Middle frontal gyrus (tissue), 1 donor: ENCODE measurements at regions not wholly inside any gene's neighbourhood (a gene's known extent, or its start where the extent isn't known, plus 50 kb on each side); places are given as distances from the start of the nearest gene placed in this dataset.
"Not testable (repeated sequence)": the region's sequence is repeated elsewhere in the genome, so short reads cannot be mapped to it uniquely, and the experiment has no call there.

Source experiments
- DNase-seq: peaks from one replicate; pipeline ENCODE4 v3.0.0-alpha.2; 2015; ENCODE audit warnings: low spot score; ENCODE audit errors: extremely low spot score

DNA sequence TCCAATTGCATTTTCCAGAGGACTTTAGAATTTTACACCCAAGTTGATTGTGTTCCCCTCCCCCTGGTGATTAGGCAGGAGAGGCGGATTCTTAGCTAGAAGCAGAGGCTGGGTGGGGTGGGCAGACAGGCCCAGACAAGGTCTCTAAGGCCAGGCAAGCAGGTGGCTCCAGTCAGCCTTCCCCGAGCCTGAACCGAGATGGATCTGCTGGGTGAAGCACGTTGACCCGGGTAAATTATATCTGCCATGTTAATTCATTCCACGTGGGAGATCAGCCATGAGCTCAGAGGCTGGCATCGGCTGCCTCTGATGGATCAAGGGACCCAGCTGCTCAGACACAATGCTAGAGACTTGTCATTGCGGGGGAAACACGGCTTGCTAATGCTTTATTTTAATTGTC is 159.5 kb upstream of the MAFB start:
- no peak for DNase-seq

DNA sequence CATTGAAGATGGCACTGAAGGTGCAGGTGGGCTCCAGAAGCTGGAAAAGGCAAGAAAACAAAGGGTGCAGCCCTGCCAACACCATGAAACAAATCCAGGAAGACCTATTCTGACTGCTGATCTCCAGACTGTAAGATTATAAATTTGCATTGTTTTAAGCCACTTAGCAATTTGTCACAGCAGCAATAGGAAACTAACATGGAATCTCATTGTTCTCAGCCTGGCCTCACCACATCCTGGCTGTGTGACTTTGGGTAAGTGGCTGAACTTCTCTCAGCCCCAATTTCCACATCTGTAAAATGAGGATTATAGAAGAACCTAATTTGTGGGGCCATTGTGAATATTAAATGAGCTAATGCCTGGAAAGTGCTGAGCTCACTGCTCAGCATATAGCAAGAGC is 160.4 kb upstream of the MAFB start:
- DNase-seq, result no peak

DNA sequence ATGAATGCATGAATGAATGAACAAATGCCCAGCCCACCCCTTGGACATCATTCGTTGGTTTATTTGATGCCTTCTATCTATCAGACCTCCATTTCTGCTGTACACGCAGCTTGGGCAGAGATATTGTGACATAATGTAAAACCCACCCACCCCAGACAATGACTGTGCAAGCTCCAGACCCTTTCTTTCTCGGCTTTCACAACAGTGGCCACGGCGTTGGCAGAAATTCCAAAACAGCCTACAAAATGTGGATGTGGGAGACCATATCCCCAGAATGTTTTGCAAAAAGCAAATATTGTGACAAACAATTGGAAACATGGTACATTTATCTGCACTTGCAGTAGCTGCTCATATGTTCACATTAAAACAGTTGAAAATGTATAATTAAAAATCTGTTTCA is 162.0 kb upstream of the MAFB start:
- DNase-seq, result no peak

DNA sequence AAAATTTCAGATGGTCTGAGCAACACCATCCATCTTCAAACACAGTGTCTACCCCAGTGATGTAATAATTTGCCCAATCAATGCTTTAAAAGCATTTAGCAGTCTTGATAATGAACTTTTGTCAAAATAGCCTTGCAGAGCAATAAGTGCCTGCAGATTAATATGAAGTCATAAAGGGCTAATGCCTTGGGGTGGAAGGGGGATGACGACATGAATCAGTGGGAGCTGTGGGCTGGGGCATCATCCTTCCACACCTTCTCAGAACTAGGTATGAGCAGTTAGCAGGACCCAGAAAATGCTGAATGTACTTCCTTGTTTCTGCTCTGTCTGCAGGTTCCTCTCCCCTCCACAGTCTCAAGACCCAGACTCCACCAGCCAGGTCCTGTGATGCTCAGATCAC is 166.2 kb upstream of the MAFB start:
- DNase-seq, result no peak

DNA sequence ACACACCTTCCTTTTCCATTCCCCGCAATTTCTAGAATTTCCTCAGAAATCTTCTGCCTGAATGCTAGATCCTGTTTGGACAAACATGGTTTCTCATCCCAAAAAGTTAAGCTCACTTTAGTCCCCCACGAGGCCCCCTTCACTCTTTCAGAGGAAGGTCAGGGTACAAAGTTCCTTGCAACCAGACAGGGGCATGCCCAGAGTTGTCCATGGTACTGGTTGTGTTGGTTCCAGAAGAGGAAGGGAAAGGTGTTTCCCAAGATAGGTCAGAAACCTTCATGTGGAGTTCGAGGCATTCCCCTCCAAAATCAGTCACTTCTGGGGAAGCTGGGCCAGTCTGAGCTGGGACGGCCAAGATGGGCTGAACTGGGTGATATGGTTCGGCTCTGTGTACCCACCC is 167.6 kb upstream of the MAFB start:
- DNase-seq, result no peak

DNA sequence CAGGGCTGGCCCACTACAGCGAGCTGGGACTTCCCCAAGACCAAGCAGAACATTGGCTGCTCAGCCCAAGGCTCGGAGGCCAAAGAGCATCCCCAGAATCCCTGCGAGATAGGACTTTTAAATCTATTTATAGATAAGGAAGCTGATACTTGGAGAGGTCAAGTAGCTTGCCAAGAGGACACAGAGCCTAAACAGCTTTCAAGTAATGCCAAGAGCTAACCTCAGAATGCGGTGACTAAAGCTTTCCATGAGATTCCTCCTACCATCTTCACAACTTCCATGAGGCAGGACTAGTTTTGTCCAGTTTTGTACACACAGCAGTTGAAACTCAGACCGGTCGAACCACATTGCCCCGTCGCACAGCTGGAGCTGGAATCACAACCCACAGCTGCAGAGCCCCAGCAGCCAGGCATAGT is 168.1 kb upstream of the TOP1 start:
- DNase-seq, result no peak

DNA sequence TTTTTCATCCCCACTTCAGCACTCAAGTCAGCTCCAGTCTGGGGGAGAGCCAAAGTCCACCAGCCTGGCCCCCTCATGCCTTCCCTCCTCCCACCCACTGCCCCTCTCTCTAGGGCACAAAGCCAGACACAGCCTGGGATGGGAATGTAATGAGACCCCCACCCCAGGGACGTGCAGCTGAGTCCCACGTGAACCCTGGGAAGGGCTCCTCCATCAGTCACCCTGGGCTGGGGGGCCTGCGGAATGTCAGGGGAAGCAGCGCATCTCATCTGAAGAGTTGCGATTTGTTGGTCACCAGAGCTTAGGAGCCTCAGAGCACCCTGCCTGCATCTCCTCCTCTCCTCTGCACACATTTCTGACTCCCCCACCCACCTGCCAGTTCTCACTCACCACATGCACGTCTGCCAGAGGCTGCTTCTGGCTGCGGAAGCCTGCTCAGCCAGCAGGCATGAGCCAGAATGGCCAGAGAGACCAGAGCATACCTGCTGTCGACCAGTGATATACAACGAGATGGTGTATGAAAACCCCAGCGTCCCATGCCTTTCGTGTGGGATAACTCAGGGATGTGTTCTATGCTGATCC is 167.1 kb upstream of the TOP1 start:
- no peak for DNase-seq

DNA sequence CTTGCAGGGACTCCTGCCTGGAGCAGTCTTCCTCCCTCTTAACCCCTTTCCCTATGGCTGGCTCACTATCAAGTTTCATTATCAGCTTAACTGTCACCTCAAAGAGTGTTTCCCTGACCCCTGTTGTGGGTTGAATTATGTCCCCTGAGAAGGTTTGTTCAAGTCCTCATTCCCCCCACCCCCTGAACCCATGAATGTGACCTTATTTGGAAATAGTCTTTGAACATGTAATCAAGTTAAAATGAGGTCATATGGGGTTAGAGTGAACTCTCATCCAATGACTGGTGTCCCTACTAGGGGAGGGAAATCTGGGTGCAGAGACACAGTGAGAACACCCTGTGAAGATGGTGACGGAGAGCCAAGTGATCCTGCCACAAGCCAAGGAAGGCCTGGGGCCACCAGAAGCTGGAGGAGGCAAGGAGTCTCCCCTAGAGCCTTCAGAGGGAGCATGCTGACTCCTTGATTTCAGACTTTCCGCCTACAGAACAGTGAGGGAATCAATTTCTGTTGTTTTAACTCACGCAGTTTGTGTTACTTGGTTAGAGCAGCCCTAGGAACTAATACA is 165.2 kb upstream of the TOP1 start:
- DNase-seq, result no peak

DNA sequence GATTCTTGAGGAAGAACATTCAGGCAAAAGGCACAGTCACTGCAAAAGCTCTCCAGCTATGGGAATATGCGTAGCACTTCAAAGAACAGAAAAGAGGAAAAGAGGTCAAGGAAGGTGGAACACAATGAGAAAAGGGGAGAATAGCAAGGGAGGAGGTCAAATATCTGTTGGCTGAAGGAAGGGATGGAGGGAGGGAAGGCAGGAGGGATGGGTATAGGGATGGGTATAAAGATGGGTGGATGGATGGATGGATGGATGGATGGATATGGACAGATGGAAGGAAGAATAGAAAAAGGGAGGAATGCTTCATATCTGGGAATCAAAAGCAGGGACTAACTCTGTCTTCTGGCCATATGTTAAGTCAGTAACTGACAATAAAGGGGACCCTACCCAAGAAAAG is 164.2 kb upstream of the TOP1 start:
- no peak for DNase-seq

DNA sequence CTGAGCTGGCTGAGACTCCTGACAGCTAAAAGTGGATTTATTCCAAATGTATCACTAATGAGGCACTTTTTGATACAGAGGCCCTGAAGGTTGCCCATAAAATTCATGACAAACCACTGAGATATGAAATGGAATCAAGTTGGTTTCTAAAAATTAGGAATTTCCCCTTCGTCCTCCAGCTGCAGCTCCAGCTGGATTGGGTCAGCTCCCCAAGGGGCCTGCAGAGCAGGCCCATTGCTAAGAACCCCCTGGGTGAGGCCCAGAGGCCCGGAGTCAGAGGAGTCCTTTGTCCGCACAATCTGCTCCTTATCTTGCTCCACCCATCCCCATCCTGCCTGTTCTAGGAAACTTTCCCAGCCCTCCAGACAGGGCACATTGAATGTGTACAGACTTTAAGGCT is 163.5 kb upstream of the TOP1 start:
- no peak for DNase-seq

DNA sequence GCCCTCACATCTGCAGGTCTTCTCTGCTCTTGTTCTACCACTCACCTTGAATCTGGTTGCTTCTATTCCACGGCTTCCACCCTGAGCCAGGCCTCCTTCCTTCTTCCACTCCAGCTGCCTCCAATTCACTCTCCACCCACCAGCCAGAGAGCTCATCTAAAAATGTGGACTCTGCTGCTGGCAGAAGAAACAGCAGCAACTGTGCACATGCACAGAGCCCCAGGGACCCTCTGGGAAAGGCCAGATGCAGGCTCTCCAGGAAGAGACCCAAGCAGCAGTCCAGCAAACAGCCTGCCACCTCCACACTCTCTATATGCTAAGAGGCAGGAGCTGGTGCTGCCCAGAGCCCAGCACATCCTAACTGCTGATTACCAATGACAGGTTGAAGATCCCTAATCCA is 162.6 kb upstream of the TOP1 start:
- DNase-seq, result no peak

DNA sequence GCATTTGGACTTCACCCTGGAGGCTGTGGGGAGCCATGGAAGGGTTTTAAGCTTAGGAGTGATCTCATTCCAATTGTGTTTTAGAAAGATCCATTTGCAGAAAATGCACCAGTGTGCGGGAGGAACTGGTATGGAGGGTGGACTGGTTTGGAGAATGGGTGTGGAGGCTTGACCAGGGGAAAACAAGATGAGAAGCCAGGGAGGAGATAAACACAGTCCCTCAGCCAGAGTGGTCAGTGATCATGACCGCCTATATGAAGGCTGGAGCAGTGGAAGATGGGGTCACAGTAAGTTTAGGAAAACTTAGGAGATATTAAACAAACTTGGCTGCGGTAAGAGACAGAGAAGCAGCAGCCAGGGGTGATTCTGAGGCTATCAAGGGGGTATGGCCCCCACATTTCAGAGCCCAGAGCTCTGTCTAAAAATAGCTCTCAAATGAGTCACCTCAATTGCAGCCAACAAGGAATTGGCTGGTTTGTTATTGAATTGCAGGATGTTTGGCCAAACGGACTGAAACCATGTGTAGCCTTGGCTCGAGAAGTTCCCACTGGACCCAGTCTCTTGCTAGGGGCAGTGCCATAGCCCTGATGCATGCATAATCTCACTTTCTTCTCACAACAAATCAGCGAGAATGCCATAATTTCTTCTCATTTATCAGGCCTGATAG is 159.9 kb upstream of the TOP1 start:
- DNase-seq, result peak; percentile 49

DNA sequence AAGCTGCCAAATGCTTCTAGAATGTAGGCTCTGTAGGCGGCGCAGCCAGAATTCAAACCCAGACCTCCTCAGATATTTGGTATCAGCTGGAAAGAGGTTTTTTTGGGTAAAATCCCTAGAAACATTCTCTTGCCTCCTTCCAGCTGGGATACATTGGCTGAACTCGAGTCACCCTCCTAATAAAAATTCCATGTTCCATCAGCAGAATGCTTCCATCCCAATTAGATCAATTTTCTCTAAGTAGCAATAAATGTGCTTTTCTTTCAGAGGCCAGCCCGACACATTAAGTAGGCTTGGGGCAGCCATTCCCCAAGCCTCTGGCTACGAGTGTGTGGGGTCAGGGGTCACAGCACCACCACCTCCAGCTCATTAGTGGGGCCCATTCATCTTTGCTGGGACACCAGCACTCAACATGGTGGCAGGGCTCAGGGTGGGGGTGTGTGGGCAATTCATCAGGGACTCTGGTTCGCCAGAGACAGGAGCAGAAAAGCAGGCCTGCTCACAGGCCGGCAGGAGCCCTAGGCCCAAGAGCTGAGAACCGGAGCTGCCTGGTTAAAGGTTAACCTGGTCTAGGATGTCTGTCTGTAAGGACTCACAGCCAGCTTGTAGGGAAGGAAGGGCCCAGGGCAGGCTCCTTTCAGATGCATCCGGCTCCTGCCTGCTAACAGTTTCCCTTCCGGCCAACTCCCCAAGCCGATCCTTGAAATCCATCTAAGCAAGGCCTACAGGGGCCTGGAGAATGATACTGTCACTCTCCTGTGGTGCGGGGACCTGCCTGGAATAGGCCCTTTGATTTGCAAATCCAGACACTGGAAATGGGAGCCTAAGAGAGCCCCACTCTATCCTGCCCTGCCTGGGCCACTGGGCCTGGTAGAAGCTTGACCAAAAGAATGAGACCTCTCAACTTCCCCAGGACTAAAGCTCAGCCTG is 159.1 kb upstream of the TOP1 start:
- DNase-seq, result no peak

DNA sequence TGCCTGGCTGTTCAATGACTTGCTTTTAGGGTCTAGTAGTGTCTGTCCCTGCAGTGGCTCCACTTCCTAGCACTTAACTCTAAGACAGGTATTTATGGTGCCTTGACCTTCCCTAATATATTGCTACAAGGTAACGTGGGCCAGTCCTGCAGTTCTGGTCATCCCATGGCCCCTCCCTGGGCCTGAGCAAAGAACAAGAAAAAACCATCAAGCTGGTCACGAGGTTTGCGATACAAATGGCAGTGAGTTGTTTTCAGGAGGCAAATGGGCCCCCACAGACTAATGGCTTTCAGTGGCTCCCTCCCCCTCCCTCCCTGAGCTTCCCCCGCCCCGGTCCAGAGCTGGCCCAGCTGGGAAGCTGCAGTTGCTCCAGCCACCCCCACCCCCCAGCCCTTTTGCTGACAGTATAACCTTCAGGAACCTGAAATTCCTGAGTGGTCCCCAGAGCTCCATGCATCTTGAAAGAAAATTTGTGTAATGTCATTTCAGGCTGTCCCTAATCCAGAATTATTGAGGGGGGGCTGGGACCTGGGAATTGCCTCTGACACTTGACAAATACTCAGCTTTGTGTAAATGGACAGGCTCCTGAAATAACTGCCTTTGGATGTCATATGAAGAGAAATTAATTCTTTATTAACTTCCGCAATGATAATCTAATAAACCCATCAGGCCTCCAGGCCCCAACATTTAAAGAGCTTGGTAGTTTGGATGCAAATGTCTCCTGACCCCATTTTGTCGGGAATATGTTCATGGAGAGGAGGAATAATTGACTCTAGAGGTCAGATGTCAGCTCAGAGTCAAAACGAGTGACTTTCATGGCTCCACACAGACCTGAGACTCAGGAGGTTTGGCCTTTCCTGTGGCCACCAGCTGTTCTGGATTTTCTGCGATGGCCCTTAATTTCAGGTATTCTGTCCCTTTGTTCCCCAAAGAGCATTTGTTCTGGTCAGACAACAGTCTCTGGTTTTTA is 153.2 kb upstream of the TOP1 start:
- no peak for DNase-seq

DNA sequence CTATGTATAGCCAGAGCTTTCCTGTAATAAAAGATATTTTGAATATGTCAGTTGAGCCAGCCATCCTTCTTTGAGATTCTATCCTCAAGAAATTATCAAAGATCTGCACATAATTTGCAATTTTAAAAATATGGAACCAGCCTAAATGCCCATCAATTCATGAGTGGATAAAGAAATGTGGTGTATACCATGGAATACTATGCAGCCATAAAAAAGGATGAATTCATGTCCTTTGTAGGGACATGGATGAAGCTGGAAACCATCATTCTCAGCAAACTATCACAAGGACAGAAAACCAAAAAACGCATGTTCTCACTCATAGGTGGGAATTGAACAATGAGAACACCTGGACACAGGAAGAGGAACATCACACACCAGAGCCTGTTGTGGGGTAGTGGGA is 150.5 kb upstream of the TOP1 start:
- not testable (repeated sequence) for DNase-seq

DNA sequence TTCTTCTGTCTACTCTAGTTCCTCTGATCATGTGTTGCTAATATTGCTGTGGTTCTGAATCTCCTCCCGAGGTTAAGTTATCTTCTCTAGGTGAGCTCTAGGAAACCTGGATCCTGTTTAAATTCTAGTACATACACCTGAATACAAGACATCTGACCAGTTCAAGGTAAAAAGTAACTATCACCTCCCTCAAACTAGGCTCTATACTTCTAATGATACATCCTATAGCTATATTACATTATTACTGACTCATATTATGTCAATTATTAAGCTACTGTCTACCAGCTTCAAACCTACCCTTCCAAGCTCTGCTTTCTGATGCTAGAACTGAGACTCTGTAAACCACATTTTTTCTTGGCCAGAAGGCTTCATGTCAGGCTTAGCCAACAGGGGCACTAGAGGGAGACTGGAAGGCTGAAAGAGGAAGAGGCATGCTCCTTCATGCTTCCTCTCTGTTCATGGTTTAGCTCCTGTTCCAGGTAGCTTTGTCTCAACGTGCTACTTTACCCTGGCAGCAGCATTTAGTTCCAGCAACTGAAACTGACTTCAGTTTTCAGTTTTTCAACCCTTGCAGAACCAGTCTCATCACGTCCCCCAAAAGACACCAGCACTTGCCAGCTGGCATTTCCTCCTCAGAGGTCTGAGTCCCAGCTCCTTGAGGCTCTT is 148.4 kb upstream of the TOP1 start:
- DNase-seq, result no peak

DNA sequence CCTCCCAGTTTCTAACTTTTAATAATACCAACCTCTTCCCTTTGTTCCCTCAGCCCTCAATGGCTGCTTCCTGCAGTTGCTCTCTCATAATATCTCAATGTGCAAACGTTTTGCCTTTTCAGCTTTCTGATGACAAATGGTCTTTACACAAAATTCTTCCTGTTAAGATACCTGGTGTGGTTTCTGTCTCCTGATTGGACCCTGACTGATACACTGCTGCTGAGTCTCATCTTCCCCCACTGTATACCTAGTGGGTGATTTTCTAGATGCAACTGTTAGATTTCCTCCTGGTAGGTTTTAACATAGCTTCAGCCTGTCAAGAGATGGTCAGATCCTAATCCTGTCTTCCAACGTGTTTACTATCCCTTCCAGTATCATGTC is 147.9 kb upstream of the TOP1 start:
- no peak for DNase-seq

DNA sequence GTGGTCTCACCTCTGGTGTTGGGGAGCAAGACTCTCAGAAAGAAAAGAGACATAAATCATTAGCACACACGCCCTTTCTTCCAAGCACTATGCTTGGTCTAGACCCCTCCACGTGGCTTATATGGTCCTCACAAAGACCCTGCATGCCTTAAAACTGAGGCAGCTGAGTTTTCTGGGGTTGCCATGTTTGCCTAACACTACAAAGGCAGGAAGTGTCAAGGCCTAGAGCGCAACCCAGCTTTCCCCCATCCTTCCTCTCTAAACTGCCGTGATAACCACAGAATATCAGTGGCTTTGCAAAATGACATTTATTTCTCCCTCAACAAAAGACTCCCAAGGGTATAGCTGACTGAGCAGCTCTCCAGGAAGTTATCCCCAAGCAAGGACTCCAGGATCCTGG is 146.5 kb upstream of the TOP1 start:
- no peak for DNase-seq

DNA sequence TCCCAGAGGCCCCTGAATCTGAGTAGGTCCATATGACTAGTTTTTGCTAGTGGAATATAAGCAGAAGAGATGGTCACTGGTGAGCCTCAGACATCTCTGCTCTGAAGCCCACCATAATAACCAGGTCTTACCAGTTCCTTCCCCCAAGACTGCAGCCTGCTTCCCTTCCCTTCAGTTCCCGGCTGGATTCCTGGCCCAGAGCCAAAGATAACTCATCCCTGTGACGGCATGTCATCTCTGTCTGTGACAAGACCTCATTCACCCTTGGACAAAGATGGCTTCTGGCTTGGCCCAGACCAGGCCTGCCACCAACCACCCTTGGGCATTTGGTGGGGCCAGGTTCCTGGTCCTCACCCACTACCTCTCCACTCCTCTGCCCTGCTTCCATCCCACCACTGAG is 145.5 kb upstream of the TOP1 start:
- DNase-seq, result no peak

DNA sequence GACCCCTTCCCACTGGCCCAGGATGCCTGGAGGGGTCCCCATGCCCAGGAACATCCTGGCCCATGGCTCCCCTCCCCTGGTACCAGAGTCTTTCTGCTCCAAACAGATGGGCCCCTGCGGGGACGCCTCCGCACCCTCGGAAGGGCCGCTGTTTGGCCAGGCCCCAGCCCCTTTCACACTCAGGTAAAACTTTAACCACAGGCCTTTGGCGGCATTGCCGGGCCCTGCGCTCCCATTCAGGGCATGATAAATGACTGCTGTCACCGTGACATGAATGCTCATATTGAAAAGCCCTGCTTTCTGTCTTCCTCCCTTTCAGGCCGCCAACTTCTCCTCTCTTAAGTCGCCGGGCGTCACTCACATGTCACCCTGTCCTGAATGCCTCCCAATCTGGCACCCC is 141.5 kb upstream of the TOP1 start:
- DNase-seq, result no peak

DNA sequence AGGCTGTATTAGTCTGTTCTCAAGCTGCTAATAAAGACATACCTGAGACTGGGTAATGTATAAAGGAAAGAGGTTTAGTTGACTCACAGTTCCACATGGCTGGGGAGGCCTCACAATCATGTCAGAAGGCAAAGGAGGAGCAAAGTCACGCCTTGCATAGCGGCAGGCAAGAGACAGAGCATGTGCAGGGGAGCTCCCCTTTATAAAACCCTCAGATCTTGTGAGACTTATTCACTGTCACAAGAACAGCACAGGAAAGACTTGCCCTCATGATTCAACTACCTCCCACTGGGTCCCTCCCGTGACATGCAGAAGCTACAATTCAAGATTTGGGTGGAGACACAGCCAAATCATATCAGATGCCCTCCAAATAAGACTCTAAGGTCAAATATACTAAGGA is 139.4 kb upstream of the TOP1 start:
- DNase-seq, result not testable (repeated sequence)
